CD14-positive monocyte (primary cell): ENCODE measurements at regions not wholly inside any gene's neighbourhood (a gene's known extent, or its start where the extent isn't known, plus 50 kb on each side); places are given as distances from the start of the nearest gene placed in this dataset.
A peak's percentile ranks its signal among the peaks of the same experiment; 100 is the strongest.

Experiments
- DNase-seq, 3 donors: peaks; one replicate each; pipeline ENCODE4 v3.0.0-alpha.2; 2011 to 2022
- H2AFZ ChIP-seq: 2 replicates; pipeline ENCODE4 v1.6.0; 2012; ENCODE audit warnings: mild to moderate bottlenecking, low read depth, low read length, inconsistent platforms; ENCODE audit not compliant: insufficient read depth, poor library complexity, severe bottlenecking
- H3K27ac ChIP-seq, 2 donors: 1 replicate in 1 of 2; 2 replicates in 1 of 2; pipeline ENCODE4 v1.5.1; 2012 to 2013; ENCODE audit warnings: low read length in 2 of 2, control low read depth in 1 of 2, inconsistent platforms in 1 of 2, low read depth in 1 of 2, mild to moderate bottlenecking in 1 of 2
- H3K27me3 ChIP-seq, 2 donors: one replicate each; pipeline versions ENCODE4 v1.6.0 to v1.6.1; 2011 to 2013; ENCODE audit warnings: low read length in 2 of 2; ENCODE audit not compliant: control insufficient read depth in 2 of 2, insufficient read depth in 2 of 2
- H3K36me3 ChIP-seq, 2 donors: replicated peaks in 1 of 2; 1 replicate in 1 of 2; 2 replicates in 1 of 2; pipeline versions ENCODE4 v1.5.1 to v1.6.1; 2012 to 2013; ENCODE audit warnings: low read length in 2 of 2, control low read depth in 1 of 2, inconsistent platforms in 1 of 2, mild to moderate bottlenecking in 1 of 2; ENCODE audit not compliant: insufficient read depth in 2 of 2, control insufficient read depth in 1 of 2
- H3K4me1 ChIP-seq, 2 donors: 1 replicate in 1 of 2; 2 replicates in 1 of 2; pipeline versions ENCODE4 v1.5.1 to v1.6.1; 2012 to 2013; ENCODE audit warnings: low read length in 2 of 2, control low read depth in 1 of 2, inconsistent platforms in 1 of 2, mild to moderate bottlenecking in 1 of 2, moderate library complexity in 1 of 2; ENCODE audit not compliant: insufficient read depth in 2 of 2, control insufficient read depth in 1 of 2
- H3K4me2 ChIP-seq: replicated peaks from 2 replicates; pipeline ENCODE3; 2012; ENCODE audit warnings: low read length, moderate library complexity, mild to moderate bottlenecking; ENCODE audit not compliant: poor library complexity, severe bottlenecking; ENCODE audit errors: extremely low read depth
- H3K4me3 ChIP-seq, 3 experiments: fragments of 200-600 bp in 1 of 3; sonication (generic) in 1 of 3; replicated peaks in 1 of 3; 1 replicate in 2 of 3; 2 replicates in 1 of 3; pipeline ENCODE4 v1.5.1; 2011 to 2013; ENCODE audit warnings: low read length in 3 of 3, mild to moderate bottlenecking in 3 of 3, control low read depth in 2 of 3, low read depth in 2 of 3, inconsistent platforms in 1 of 3, moderate library complexity in 1 of 3
- H3K79me2 ChIP-seq: 2 replicates; pipeline ENCODE4 v1.6.0; 2012; ENCODE audit warnings: mild to moderate bottlenecking, control low read depth, inconsistent platforms, low read length, moderate library complexity; ENCODE audit not compliant: insufficient read depth
- H3K9ac ChIP-seq: 2 replicates; pipeline ENCODE4 v1.6.0; 2017; ENCODE audit warnings: low read length, mild to moderate bottlenecking; ENCODE audit not compliant: insufficient read depth, poor library complexity, severe bottlenecking
- H3K9me3 ChIP-seq, 2 donors: replicated peaks in 1 of 2; 1 replicate in 1 of 2; 2 replicates in 1 of 2; pipeline versions ENCODE4 v1.5.1 to v1.6.1; 2012 to 2013; ENCODE audit warnings: low read length in 2 of 2, control low read depth in 1 of 2; ENCODE audit not compliant: control insufficient read depth in 1 of 2, insufficient read depth in 1 of 2
- H4K20me1 ChIP-seq: 2 replicates; pipeline ENCODE4 v1.6.0; 2012; ENCODE audit warnings: mild to moderate bottlenecking, low read length, control low read depth, moderate library complexity; ENCODE audit not compliant: insufficient read depth
- H3K27ac Mint-ChIP-seq, 7 donors: one replicate each; pipeline ENCODE4 v1.8.0; 2020; ENCODE audit warnings: mild to moderate bottlenecking in 7 of 7, mixed read lengths in 7 of 7, moderate library complexity in 6 of 7, inconsistent platforms in 2 of 7
- H3K27me3 Mint-ChIP-seq, 3 donors: one replicate each; pipeline ENCODE4 v1.8.0; 2021 to 2022; ENCODE audit warnings: low read depth in 3 of 3, mild to moderate bottlenecking in 3 of 3, mixed read lengths in 3 of 3, moderate library complexity in 3 of 3, inconsistent platforms in 1 of 3
- H3K36me3 Mint-ChIP-seq, 2 donors: one replicate each; pipeline ENCODE4 v1.8.0; 2020; ENCODE audit warnings: mixed read lengths in 2 of 2, inconsistent platforms in 1 of 2, mild to moderate bottlenecking in 1 of 2
- H3K4me1 Mint-ChIP-seq: one replicate; pipeline ENCODE4 v1.8.0; 2020; ENCODE audit warnings: mild to moderate bottlenecking, mixed read lengths
- H3K4me3 Mint-ChIP-seq, 2 donors: one replicate each; pipeline ENCODE4 v1.8.0; 2020; ENCODE audit warnings: mild to moderate bottlenecking in 2 of 2, mixed read lengths in 2 of 2, moderate library complexity in 1 of 2
- H3K9me3 Mint-ChIP-seq, 7 donors: one replicate each; pipeline ENCODE4 v1.8.0; 2020 to 2022; ENCODE audit warnings: mixed read lengths in 7 of 7, mild to moderate bottlenecking in 6 of 7, moderate library complexity in 6 of 7, inconsistent platforms in 2 of 7
- WGBS: methylation state at CpG from one replicate; pipeline ENCODE4 v1.1.5; 2013; ENCODE audit warnings: missing lambda C conversion rate; ENCODE audit not compliant: insufficient coverage; 5-methylcytosine and 5-hydroxymethylcytosine counted together
- intact Hi-C, 2 donors: fragments of 100-400 bp; cut with micrococcal nuclease; formaldehyde crosslinking; loops; one replicate each; pipeline versions ENCODE4 v1.15.0 to v1.15.1; 2023
- TF ChIP-seq, protein P1 (sequence below): fragments of 200-600 bp; IDR thresholded peaks from one replicate; pipeline ENCODE4 v1.8.0; 2022; ENCODE audit warnings: antibody characterized with exemption, mild to moderate bottlenecking

DNA sequence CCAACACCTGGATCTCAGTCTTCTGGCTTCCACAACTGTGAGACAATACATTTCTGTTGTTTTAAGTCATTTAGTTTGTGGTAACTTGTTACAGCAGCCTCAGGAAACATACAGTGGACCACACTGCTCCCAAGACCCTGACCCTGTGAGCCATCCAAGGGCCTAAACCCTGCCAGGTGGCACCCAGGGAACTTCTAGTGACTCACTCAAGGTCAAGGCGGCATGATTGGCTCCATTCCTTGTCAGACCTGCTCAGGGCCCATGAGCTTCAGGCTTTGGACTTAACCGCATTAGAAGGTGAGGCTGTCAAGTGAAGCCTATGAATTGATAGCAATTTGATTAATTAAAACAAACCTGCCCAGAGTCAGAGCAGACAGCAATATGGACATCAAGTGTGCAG, 165.7 kb upstream of the MAMLD1 start:
- Histone ChIP-seq H3K9ac (no peak overlapping the region), H3K4me1 (peaks cover 13 to 18% of the 10 kb centered on the region in 2 donors), H3K79me2 (no peaks in the 10 kb centered on the region), H3K27me3 (no peaks in the 10 kb centered on the region), H2AFZ (no peak overlapping the region), H3K4me3 (no peak overlapping the region), H4K20me1 (no peaks in the 10 kb centered on the region), H3K36me3 (no peaks in the 10 kb centered on the region), H3K27ac (no peak overlapping the region), H3K9me3 (no peaks in the 10 kb centered on the region), H3K4me2 (no peak overlapping the region)
- Mint-ChIP-seq H3K36me3 (peaks cover 0 to 2% of the 10 kb centered on the region in 2 donors), H3K27me3 (peaks cover 0 to 3% (median 2%) of the 10 kb centered on the region in 3 donors), H3K9me3 (peaks cover 0 to 5% (median 2%) of the 10 kb centered on the region in 7 donors), H3K4me3 (no peak overlapping the region), H3K4me1 (peaks cover 14% of the 10 kb centered on the region), H3K27ac (no peak overlapping the region)
- no peak for DNase-seq
- TF ChIP-seq, protein P1, sequence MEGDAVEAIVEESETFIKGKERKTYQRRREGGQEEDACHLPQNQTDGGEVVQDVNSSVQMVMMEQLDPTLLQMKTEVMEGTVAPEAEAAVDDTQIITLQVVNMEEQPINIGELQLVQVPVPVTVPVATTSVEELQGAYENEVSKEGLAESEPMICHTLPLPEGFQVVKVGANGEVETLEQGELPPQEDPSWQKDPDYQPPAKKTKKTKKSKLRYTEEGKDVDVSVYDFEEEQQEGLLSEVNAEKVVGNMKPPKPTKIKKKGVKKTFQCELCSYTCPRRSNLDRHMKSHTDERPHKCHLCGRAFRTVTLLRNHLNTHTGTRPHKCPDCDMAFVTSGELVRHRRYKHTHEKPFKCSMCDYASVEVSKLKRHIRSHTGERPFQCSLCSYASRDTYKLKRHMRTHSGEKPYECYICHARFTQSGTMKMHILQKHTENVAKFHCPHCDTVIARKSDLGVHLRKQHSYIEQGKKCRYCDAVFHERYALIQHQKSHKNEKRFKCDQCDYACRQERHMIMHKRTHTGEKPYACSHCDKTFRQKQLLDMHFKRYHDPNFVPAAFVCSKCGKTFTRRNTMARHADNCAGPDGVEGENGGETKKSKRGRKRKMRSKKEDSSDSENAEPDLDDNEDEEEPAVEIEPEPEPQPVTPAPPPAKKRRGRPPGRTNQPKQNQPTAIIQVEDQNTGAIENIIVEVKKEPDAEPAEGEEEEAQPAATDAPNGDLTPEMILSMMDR, result no peak
- WGBS, result no CpG with 5 or more reads among the region's 2 CpGs
- intact Hi-C loops, result no loop called here

DNA sequence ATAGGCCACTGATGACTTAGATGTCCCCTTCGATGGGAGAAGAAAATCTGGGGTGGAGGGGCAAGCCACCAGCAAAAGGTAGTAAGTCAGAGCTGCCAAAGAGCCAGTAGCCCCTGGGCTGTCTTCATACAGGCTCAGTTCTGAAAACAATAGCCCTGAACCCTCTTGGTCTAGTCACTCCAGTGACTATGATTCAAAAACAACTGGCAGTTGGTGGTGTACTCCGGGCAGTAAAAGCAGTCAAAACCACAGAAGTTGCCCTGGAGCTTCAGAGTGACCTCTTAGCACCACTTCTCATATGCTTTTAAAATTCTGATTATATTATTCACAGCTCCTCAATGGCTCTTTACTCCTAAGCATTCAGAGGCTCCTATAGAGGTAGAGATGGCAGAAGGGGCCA, 164.3 kb upstream of the MAMLD1 start:
- Mint-ChIP-seq H3K27ac (peak overlapping the region in 2 of 7 donors; percentile 37 to 48), H3K4me3 (no peak overlapping the region), H3K27me3 (peaks cover 0 to 2% (median 1%) of the 10 kb centered on the region in 3 donors), H3K9me3 (peaks cover 0 to 4% (median 2%) of the 10 kb centered on the region in 7 donors), H3K36me3 (peaks cover 0 to 2% of the 10 kb centered on the region in 2 donors), H3K4me1 (peaks cover 26% of the 10 kb centered on the region)
- TF ChIP-seq, protein P1, result no peak
- Histone ChIP-seq H3K79me2 (no peaks in the 10 kb centered on the region), H4K20me1 (no peaks in the 10 kb centered on the region), H3K36me3 (no peaks in the 10 kb centered on the region), H2AFZ (no peak overlapping the region), H3K4me2 (no peak overlapping the region), H3K27ac (no peak overlapping the region), H3K9ac (no peak overlapping the region), H3K9me3 (no peaks in the 10 kb centered on the region), H3K27me3 (no peaks in the 10 kb centered on the region), H3K4me3 (no peak overlapping the region), H3K4me1 (peaks cover 23 to 28% of the 10 kb centered on the region in 2 donors)
- WGBS, result no CpG with 5 or more reads among the region's 2 CpGs
- no peak for DNase-seq
- intact Hi-C loops, result no loop called here
